Endodermal cell (in vitro differentiated cells): ENCODE measurements at regions not wholly inside any gene's neighbourhood (a gene's known extent, or its start where the extent isn't known, plus 50 kb on each side); places are given as distances from the start of the nearest gene placed in this dataset.

ENCODE experiments used
- DNase-seq: peaks from one replicate; pipeline ENCODE4 v3.0.0-alpha.2; 2017
- H3K27ac ChIP-seq: 2 replicates; pipeline ENCODE4 v1.5.1; 2013; ENCODE audit warnings: mild to moderate bottlenecking, low read depth, low read length, moderate library complexity
- H3K27me3 ChIP-seq: 2 replicates; pipeline ENCODE4 v1.6.1; 2013; ENCODE audit warnings: mild to moderate bottlenecking, low read length, moderate library complexity; ENCODE audit not compliant: insufficient read depth, control insufficient read depth, poor library complexity, severe bottlenecking
- H3K36me3 ChIP-seq: 2 replicates; pipeline ENCODE4 v1.7.0; 2013; ENCODE audit warnings: mild to moderate bottlenecking, low read length, moderate library complexity; ENCODE audit not compliant: control insufficient read depth, insufficient read depth
- H3K4me1 ChIP-seq: one replicate; pipeline ENCODE4 v1.7.0; 2013; ENCODE audit warnings: low read length; ENCODE audit not compliant: control insufficient read depth, insufficient read depth
- H3K4me3 ChIP-seq: 2 replicates; pipeline ENCODE4 v1.5.1; 2013; ENCODE audit warnings: mild to moderate bottlenecking, low read length, moderate library complexity
- H3K9ac ChIP-seq: 2 replicates; pipeline ENCODE4 v1.6.1; 2013; ENCODE audit warnings: mild to moderate bottlenecking, low read length, moderate library complexity; ENCODE audit not compliant: poor library complexity, severe bottlenecking; ENCODE audit errors: extremely low read depth
- H3K9me3 ChIP-seq: 2 replicates; pipeline ENCODE4 v1.6.1; 2013; ENCODE audit warnings: mild to moderate bottlenecking, low read length, moderate library complexity; ENCODE audit not compliant: control insufficient read depth
- H3K27ac Mint-ChIP-seq: 2 replicates; pipeline ENCODE4 v1.8.0; 2020; ENCODE audit warnings: mixed read lengths
- H3K27me3 Mint-ChIP-seq: 2 replicates; pipeline ENCODE4 v1.8.0; 2021; ENCODE audit warnings: mild to moderate bottlenecking, mixed read lengths; ENCODE audit not compliant: insufficient read depth
- H3K36me3 Mint-ChIP-seq: 2 replicates; pipeline ENCODE4 v1.8.0; 2020; ENCODE audit warnings: low read depth, mixed read lengths
- H3K4me1 Mint-ChIP-seq: 2 replicates; pipeline ENCODE4 v1.8.0; 2020; ENCODE audit warnings: mixed read lengths
- H3K4me3 Mint-ChIP-seq: 2 replicates; pipeline ENCODE4 v1.8.0; 2020; ENCODE audit warnings: mild to moderate bottlenecking, moderate library complexity, mixed read lengths
- H3K9me3 Mint-ChIP-seq: 2 replicates; pipeline ENCODE4 v1.8.0; 2020; ENCODE audit warnings: mild to moderate bottlenecking, mixed read lengths
- CTCF ChIP-seq: fragments of 200-600 bp; sonication (generic); conservative IDR thresholded peaks from 2 replicates; pipeline ENCODE4 v1.5.0; 2021; ENCODE audit warnings: antibody characterized with exemption, mild to moderate bottlenecking
- WGBS, 2 experiments: methylation state at CpG; one replicate each; pipeline versions ENCODE4 v1.1.5 to v1.1.7; 2013; ENCODE audit warnings: missing lambda C conversion rate in 2 of 2, mixed read lengths in 1 of 2; ENCODE audit not compliant: insufficient coverage in 1 of 2, insufficient read length in 1 of 2; 5-methylcytosine and 5-hydroxymethylcytosine counted together

- no peak for TF ChIP-seq CTCF
- Histone ChIP-seq H3K27me3 (no peaks in the 10 kb centered on the region), H3K9ac (no peak overlapping the region), H3K4me3 (no peak overlapping the region), H3K4me1 (peaks cover 8% of the 10 kb centered on the region), H3K36me3 (no peaks in the 10 kb centered on the region), H3K9me3 (no peaks in the 10 kb centered on the region), H3K27ac (no peak overlapping the region)
- no peaks in the 10 kb centered on the region for H3K4me1 Mint-ChIP-seq
- 91 to 100% methylated on average over 1 to 3 of the region's 3 CpGs for WGBS, 2 experiments
- DNase-seq = no peak
- no peak overlapping the region for H3K27ac Mint-ChIP-seq
- H3K9me3 Mint-ChIP-seq = no peaks in the 10 kb centered on the region
- H3K4me3 Mint-ChIP-seq = no peak overlapping the region
- no peaks in the 10 kb centered on the region for H3K36me3 Mint-ChIP-seq
- H3K27me3 Mint-ChIP-seq = no peaks in the 10 kb centered on the region
Measured at GRCh38 chr6:113480616-113481015, 376.5 kb upstream of the MARCKS start.

- no peaks in the 10 kb centered on the region for H3K36me3 Mint-ChIP-seq
- Histone ChIP-seq H3K4me3 (no peak overlapping the region), H3K27me3 (no peaks in the 10 kb centered on the region), H3K27ac (no peak overlapping the region), H3K9ac (no peak overlapping the region), H3K36me3 (no peaks in the 10 kb centered on the region), H3K9me3 (no peaks in the 10 kb centered on the region), H3K4me1 (peaks cover 8% of the 10 kb centered on the region)
- no peak for TF ChIP-seq CTCF
- H3K27ac Mint-ChIP-seq = no peak overlapping the region
- no peaks in the 10 kb centered on the region for H3K27me3 Mint-ChIP-seq
- H3K4me3 Mint-ChIP-seq = no peak overlapping the region
- WGBS, 2 experiments = 80 to 91% methylated on average over 2 to 4 of the region's 4 CpGs
- H3K9me3 Mint-ChIP-seq = no peaks in the 10 kb centered on the region
- H3K4me1 Mint-ChIP-seq = no peaks in the 10 kb centered on the region
- DNase-seq = no peak
Measured at GRCh38 chr6:113481458-113481857, 375.7 kb upstream of the MARCKS start.

- Mint-ChIP-seq H3K4me3 (no peak overlapping the region), H3K27me3 (no peaks in the 10 kb centered on the region), H3K27ac (no peak overlapping the region), H3K36me3 (no peaks in the 10 kb centered on the region), H3K9me3 (no peaks in the 10 kb centered on the region), H3K4me1 (no peaks in the 10 kb centered on the region)
- no peak overlapping the region for H3K4me3 ChIP-seq
- no peaks in the 10 kb centered on the region for H3K36me3 ChIP-seq
- H3K9me3 ChIP-seq = no peaks in the 10 kb centered on the region
- H3K9ac ChIP-seq = no peak overlapping the region
- H3K27ac ChIP-seq = no peak overlapping the region
- no peaks in the 10 kb centered on the region for H3K27me3 ChIP-seq
- TF ChIP-seq CTCF = no peak
- no peak for DNase-seq
- peaks cover 8% of the 10 kb centered on the region for H3K4me1 ChIP-seq
Measured at GRCh38 chr6:113481910-113482309, 375.2 kb upstream of the MARCKS start.
